Hepatocyte (in vitro differentiated cells): ENCODE measurements at regions not wholly inside any gene's neighbourhood (a gene's known extent, or its start where the extent isn't known, plus 50 kb on each side); places are given as distances from the start of the nearest gene placed in this dataset.

Experiments
- CTCF ChIP-seq: fragments of 200-600 bp; sonication (generic); IDR thresholded peaks from 2 replicates; pipeline ENCODE4 v1.5.1; 2016; ENCODE audit warnings: antibody characterized with exemption, mild to moderate bottlenecking; ENCODE audit not compliant: poor library complexity
- EZH2 ChIP-seq: fragments of 200-600 bp; sonication (generic); IDR thresholded peaks from 2 replicates; pipeline ENCODE4 v1.6.1; 2016; ENCODE audit warnings: antibody characterized with exemption, mild to moderate bottlenecking, borderline replicate concordance
- EZH2phosphoT487 ChIP-seq: fragments of 200-600 bp; sonication (generic); IDR thresholded peaks from one replicate; pipeline ENCODE4 v1.6.1; 2018; ENCODE audit warnings: antibody characterized with exemption, mild to moderate bottlenecking, low read depth, moderate library complexity; ENCODE audit not compliant: unreplicated experiment, severe bottlenecking

- no peak for TF ChIP-seq CTCF
- TF ChIP-seq EZH2 = no peak
- no peak for TF ChIP-seq EZH2phosphoT487
These were observed 231.2 kb upstream of the IRX1 start for GRCh38 chr5:3364433-3364832.
